SK-N-SH (cell line): ENCODE measurements at regions not wholly inside any gene's neighbourhood (a gene's known extent, or its start where the extent isn't known, plus 50 kb on each side); places are given as distances from the start of the nearest gene placed in this dataset.

ENCODE experiments used
- CTCF ChIP-seq: fragments of 200-600 bp; sonication (generic); IDR thresholded peaks from 2 replicates; pipeline ENCODE4 v1.6.1; 2017; ENCODE audit warnings: antibody characterized with exemption, mild to moderate bottlenecking, moderate library complexity
- YY1 ChIP-seq: IDR thresholded peaks from 2 replicates; pipeline ENCODE4 v1.4.0; 2012; ENCODE audit warnings: low read depth, mild to moderate bottlenecking

- TF ChIP-seq CTCF = no peak
- no peak for TF ChIP-seq YY1
Observed at GRCh38 chr22:47279337-47279736, 516.9 kb downstream of the TBC1D22A start.
